Stimulated activated CD8-positive, alpha-beta memory T cell treated with anti-CD3 and anti-CD28 coated beads, Interleukin-7, amount 100 ng/mL, for 24 hours (primary cell): ENCODE measurements at regions not wholly inside any gene's neighbourhood (a gene's known extent, or its start where the extent isn't known, plus 50 kb on each side); places are given as distances from the start of the nearest gene placed in this dataset.
"Not testable (repeated sequence)": the region's sequence is repeated elsewhere in the genome, so short reads cannot be mapped to it uniquely, and the experiment has no call there.

Experiments used
- DNase-seq: peaks from one replicate; pipeline ENCODE4 v3.0.0-alpha.2; 2020; ENCODE audit warnings: low read depth

- DNase-seq: no peak
Measured at GRCh38 chr20:43364001-43364400, 93.7 kb upstream of the SRSF6 start.

- no peak for DNase-seq
Measured at GRCh38 chr20:43363506-43363905, 94.2 kb upstream of the SRSF6 start.

GRCh38 chr20:43361526-43361925 lies 96.2 kb upstream of the SRSF6 start:
- no peak for DNase-seq

GRCh38 chr20:43360016-43360415 lies 97.7 kb upstream of the SRSF6 start:
- no peak for DNase-seq

GRCh38 chr20:43358811-43359210 lies 98.9 kb upstream of the SRSF6 start:
- DNase-seq: no peak

GRCh38 chr20:43357352-43357751 lies 100.3 kb upstream of the SRSF6 start:
- no peak for DNase-seq

- DNase-seq: no peak
Measured at GRCh38 chr20:43355610-43356009, 102.1 kb upstream of the SRSF6 start.

- no peak for DNase-seq
Measured at GRCh38 chr20:43352996-43353395, 104.7 kb upstream of the SRSF6 start.

- not testable (repeated sequence) for DNase-seq
Measured at GRCh38 chr20:43350694-43351093, 107.0 kb upstream of the SRSF6 start.

- no peak for DNase-seq
Measured at GRCh38 chr20:43349841-43350240, 107.9 kb upstream of the SRSF6 start.

- not testable (repeated sequence) for DNase-seq
Measured at GRCh38 chr20:43347839-43348238, 109.9 kb upstream of the SRSF6 start.

- DNase-seq: no peak
Measured at GRCh38 chr20:43345676-43346075, 112.0 kb upstream of the SRSF6 start.

GRCh38 chr20:43341511-43341910 lies 116.2 kb upstream of the SRSF6 start:
- DNase-seq: no peak

- DNase-seq: no peak
Measured at GRCh38 chr20:43337036-43337435, 120.7 kb upstream of the SRSF6 start.

GRCh38 chr20:43334080-43334479 lies 123.6 kb upstream of the SRSF6 start:
- DNase-seq: no peak

GRCh38 chr20:43331906-43332305 lies 125.8 kb upstream of the SRSF6 start:
- no peak for DNase-seq

GRCh38 chr20:43328697-43329096 lies 129.0 kb upstream of the SRSF6 start:
- no peak for DNase-seq

GRCh38 chr20:43327234-43327633 lies 130.5 kb upstream of the SRSF6 start:
- not testable (repeated sequence) for DNase-seq

- no peak for DNase-seq
Measured at GRCh38 chr20:43325926-43326325, 131.8 kb upstream of the SRSF6 start.

GRCh38 chr20:43323592-43323991 lies 133.9 kb upstream of the PTPRT start:
- DNase-seq: no peak

- DNase-seq: no peak
Measured at GRCh38 chr20:43322851-43323250, 133.1 kb upstream of the PTPRT start.

- no peak for DNase-seq
Measured at GRCh38 chr20:43320536-43320935, 130.8 kb upstream of the PTPRT start.

GRCh38 chr20:43318755-43319297 lies 129.1 kb upstream of the PTPRT start:
- DNase-seq: no peak

- no peak for DNase-seq
Measured at GRCh38 chr20:43316271-43316670, 126.6 kb upstream of the PTPRT start.

GRCh38 chr20:43309266-43309665 lies 119.6 kb upstream of the PTPRT start:
- DNase-seq: no peak
